ENCODE measurements at regions not wholly inside any gene's neighbourhood (a gene's known extent, or its start where the extent isn't known, plus 50 kb on each side); places are given as distances from the start of the nearest gene placed in this dataset.
A peak's percentile ranks its signal among the peaks of the same experiment; 100 is the strongest.

DNA sequence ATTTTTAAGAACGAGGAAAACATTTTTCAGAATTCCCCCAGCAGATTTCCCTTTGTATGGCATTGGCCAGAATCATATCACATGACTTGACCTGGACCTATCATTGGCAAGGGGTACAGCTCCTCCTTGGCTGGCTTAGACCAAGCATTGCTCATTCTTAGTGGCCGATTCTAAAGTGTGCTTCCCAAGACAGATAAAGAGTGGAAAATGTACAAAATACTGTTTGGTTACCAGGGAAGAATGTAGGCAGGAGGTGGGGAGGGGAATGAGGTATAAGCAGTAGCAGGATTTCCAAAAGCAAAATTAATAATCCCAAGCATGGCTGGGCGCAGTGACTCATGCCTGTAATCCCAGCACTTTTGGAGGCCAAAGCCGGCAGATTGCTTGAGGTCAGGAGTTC, 75.6 kb upstream of the KRTAP11-1 start:
- TF ChIP-seq, protein P1, sequence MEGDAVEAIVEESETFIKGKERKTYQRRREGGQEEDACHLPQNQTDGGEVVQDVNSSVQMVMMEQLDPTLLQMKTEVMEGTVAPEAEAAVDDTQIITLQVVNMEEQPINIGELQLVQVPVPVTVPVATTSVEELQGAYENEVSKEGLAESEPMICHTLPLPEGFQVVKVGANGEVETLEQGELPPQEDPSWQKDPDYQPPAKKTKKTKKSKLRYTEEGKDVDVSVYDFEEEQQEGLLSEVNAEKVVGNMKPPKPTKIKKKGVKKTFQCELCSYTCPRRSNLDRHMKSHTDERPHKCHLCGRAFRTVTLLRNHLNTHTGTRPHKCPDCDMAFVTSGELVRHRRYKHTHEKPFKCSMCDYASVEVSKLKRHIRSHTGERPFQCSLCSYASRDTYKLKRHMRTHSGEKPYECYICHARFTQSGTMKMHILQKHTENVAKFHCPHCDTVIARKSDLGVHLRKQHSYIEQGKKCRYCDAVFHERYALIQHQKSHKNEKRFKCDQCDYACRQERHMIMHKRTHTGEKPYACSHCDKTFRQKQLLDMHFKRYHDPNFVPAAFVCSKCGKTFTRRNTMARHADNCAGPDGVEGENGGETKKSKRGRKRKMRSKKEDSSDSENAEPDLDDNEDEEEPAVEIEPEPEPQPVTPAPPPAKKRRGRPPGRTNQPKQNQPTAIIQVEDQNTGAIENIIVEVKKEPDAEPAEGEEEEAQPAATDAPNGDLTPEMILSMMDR (IDR thresholded peaks at IDR 0.05; ENCODE audit: control extremely low read depth, extremely low read depth) = no peak
- H3K9ac ChIP-seq (ENCODE audit: insufficient read depth in 1 of 2, low read length in 2 of 2) = no peak overlapping the region
- no peak overlapping the region for H3K27ac ChIP-seq (ENCODE audit: low read depth in 1 of 2, low read length in 1 of 2)
- H3K9me3 ChIP-seq (ENCODE audit: control insufficient read depth in 4 of 4, insufficient read depth in 3 of 4, low read length in 3 of 4) = peaks cover 0 to 2% (median 0%) of the 10 kb centered on the region in 4 donors
- WGBS, 2 donors = 81 to 89% methylated on average over 4 of the region's 4 CpGs
- ATAC-seq (ENCODE audit: insufficient read depth, low FRiP score) (no peak), DNase-seq (no peak)
- H3K36me3 ChIP-seq (ENCODE audit: control insufficient read depth in 4 of 4, insufficient read depth in 4 of 4, low read length in 4 of 4) = no peaks in the 10 kb centered on the region
- H3K4me3 ChIP-seq = no peak overlapping the region
- H3K4me1 ChIP-seq (ENCODE audit: control insufficient read depth in 5 of 5, insufficient read depth in 5 of 5, low read length in 5 of 5) = peaks cover 0 to 12% (median 4%) of the 10 kb centered on the region in 5 donors
- H3K27me3 ChIP-seq (ENCODE audit: control insufficient read depth in 3 of 3, insufficient read depth in 3 of 3, low read length in 2 of 3) = no peaks in the 10 kb centered on the region

DNA sequence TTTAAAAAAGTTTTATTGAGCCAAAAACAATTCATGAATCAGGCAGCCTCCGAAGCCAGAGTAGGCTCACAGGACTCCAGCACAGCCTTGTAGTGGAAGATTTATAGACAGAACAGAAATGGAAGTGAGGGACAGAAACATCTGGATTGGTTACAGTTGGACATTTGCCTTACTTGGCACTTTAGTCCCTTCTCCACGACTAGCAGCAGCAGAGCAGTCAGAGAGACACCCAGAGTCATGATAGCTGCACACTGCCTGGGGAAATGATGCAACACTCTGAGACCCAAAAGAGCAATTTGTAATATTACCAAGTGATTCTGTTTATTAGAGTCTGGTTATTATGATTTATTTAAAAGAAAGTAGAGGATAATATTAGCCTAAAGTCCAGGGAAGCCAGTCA, 72.2 kb upstream of the KRTAP11-1 start:
- Histone ChIP-seq H3K9me3 (ENCODE audit: control insufficient read depth in 4 of 4, insufficient read depth in 3 of 4, low read length in 3 of 4) (no peaks in the 10 kb centered on the region), H3K27ac (ENCODE audit: low read depth in 1 of 2, low read length in 1 of 2) (no peak overlapping the region), H3K4me3 (no peak overlapping the region), H3K27me3 (ENCODE audit: control insufficient read depth in 3 of 3, insufficient read depth in 3 of 3, low read length in 2 of 3) (no peaks in the 10 kb centered on the region), H3K36me3 (ENCODE audit: control insufficient read depth in 4 of 4, insufficient read depth in 4 of 4, low read length in 4 of 4) (no peaks in the 10 kb centered on the region), H3K9ac (ENCODE audit: insufficient read depth in 1 of 2, low read length in 2 of 2) (no peak overlapping the region), H3K4me1 (ENCODE audit: control insufficient read depth in 5 of 5, insufficient read depth in 5 of 5, low read length in 5 of 5) (peaks cover 0 to 12% (median 4%) of the 10 kb centered on the region in 5 donors)
- DNase-seq = peak in 2 of 3 donors; percentile 9 to 59
- TF ChIP-seq, protein P1 (IDR thresholded peaks at IDR 0.05; ENCODE audit: control extremely low read depth, extremely low read depth) = no peak
- ATAC-seq (ENCODE audit: insufficient read depth, low FRiP score) = no peak
- WGBS, 2 donors = 69 to 76% methylated on average over 2 of the region's 2 CpGs

- DNase-seq (no peak), ATAC-seq (ENCODE audit: insufficient read depth, low FRiP score) (no peak)
- Histone ChIP-seq H3K4me3 (no peak overlapping the region), H3K4me1 (ENCODE audit: control insufficient read depth in 5 of 5, insufficient read depth in 5 of 5, low read length in 5 of 5) (no peaks in the 10 kb centered on the region), H3K36me3 (ENCODE audit: control insufficient read depth in 4 of 4, insufficient read depth in 4 of 4, low read length in 4 of 4) (no peaks in the 10 kb centered on the region), H3K9me3 (ENCODE audit: control insufficient read depth in 4 of 4, insufficient read depth in 3 of 4, low read length in 3 of 4) (no peaks in the 10 kb centered on the region), H3K9ac (ENCODE audit: insufficient read depth in 1 of 2, low read length in 2 of 2) (no peak overlapping the region), H3K27ac (ENCODE audit: low read depth in 1 of 2, low read length in 1 of 2) (no peak overlapping the region), H3K27me3 (ENCODE audit: control insufficient read depth in 3 of 3, insufficient read depth in 3 of 3, low read length in 2 of 3) (no peaks in the 10 kb centered on the region)
- TF ChIP-seq, protein P1 (IDR thresholded peaks at IDR 0.05; ENCODE audit: control extremely low read depth, extremely low read depth) = no peak
- WGBS, 2 donors = 85 to 89% methylated on average over 5 of the region's 5 CpGs
Measured at GRCh38 chr21:30947141-30947540, 65.8 kb upstream of the KRTAP11-1 start.

GRCh38 chr21:30943920-30944319, 62.5 kb upstream of the KRTAP11-1 start:
- Histone ChIP-seq H3K9me3 (ENCODE audit: control insufficient read depth in 4 of 4, insufficient read depth in 3 of 4, low read length in 3 of 4) (peaks cover 0 to 1% (median 0%) of the 10 kb centered on the region in 4 donors), H3K4me3 (no peak overlapping the region), H3K27ac (ENCODE audit: low read depth in 1 of 2, low read length in 1 of 2) (no peak overlapping the region), H3K4me1 (ENCODE audit: control insufficient read depth in 5 of 5, insufficient read depth in 5 of 5, low read length in 5 of 5) (peaks cover 0 to 4% (median 0%) of the 10 kb centered on the region in 5 donors), H3K27me3 (ENCODE audit: control insufficient read depth in 3 of 3, insufficient read depth in 3 of 3, low read length in 2 of 3) (no peaks in the 10 kb centered on the region), H3K9ac (ENCODE audit: insufficient read depth in 1 of 2, low read length in 2 of 2) (no peak overlapping the region), H3K36me3 (ENCODE audit: control insufficient read depth in 4 of 4, insufficient read depth in 4 of 4, low read length in 4 of 4) (no peaks in the 10 kb centered on the region)
- ATAC-seq (ENCODE audit: insufficient read depth, low FRiP score) = no peak
- TF ChIP-seq, protein P1 (IDR thresholded peaks at IDR 0.05; ENCODE audit: control extremely low read depth, extremely low read depth) = no peak
- no peak for DNase-seq
- 76 to 85% methylated on average over 5 of the region's 5 CpGs for WGBS, 2 donors
